GM19239 (cell line): ENCODE measurements at regions not wholly inside any gene's neighbourhood (a gene's known extent, or its start where the extent isn't known, plus 50 kb on each side); places are given as distances from the start of the nearest gene placed in this dataset.
A peak's percentile ranks its signal among the peaks of the same experiment; 100 is the strongest.
"Not testable (repeated sequence)": the region's sequence is repeated elsewhere in the genome, so short reads cannot be mapped to it uniquely, and the experiment has no call there.

Experiments used
- DNase-seq: peaks from one replicate; pipeline ENCODE4 v3.0.0; 2011; ENCODE audit warnings: low spot score; ENCODE audit not compliant: insufficient read length
- FAIRE-seq: peaks from 2 replicates; lab custom pipeline; 2011; peaks lifted over from hg19 to GRCh38; lab: Jason Lieb, UNC

- FAIRE-seq, result no peak
- DNase-seq, result no peak
Measured at GRCh38 chr13:87384099-87384498, 287.1 kb upstream of the SLITRK5 start.

DNA sequence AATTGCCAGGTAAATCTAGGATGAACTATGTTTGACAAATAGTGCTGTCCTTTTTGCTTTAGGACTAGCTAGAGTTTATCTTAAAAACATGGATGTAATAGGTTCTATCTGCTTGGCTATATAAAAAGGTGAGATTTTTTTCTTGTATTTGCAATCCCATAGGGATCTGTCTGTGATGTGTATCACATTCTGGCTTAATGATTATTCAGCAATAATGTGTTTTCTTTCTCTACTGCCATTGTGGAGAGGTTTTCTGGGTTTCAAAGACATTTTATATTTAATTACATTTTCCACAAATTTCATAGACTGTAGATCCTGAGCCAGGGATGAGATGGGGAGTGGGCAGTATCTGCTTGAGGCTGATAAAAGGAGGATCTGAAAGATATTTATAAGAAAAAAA lies 277.8 kb upstream of the SLITRK5 start:
- DNase-seq, result no peak
- no peak for FAIRE-seq

GRCh38 chr13:87398047-87398446 lies 273.1 kb upstream of the SLITRK5 start:
- FAIRE-seq, result no peak

GRCh38 chr13:87403748-87404432 lies 267.3 kb upstream of the SLITRK5 start:
- DNase-seq, result no peak
- FAIRE-seq, result no peak

More at GRCh38 chr13:87398047-87398446, 273.1 kb upstream of the SLITRK5 start:
- no peak for DNase-seq

GRCh38 chr13:87426742-87427141 lies 244.4 kb upstream of the SLITRK5 start:
- DNase-seq (no peak), FAIRE-seq (no peak)

- no peak for DNase-seq
- no peak for FAIRE-seq
Measured at GRCh38 chr13:87444135-87444534, 227.0 kb upstream of the SLITRK5 start.

GRCh38 chr13:87452281-87452680 lies 218.9 kb upstream of the SLITRK5 start:
- DNase-seq (no peak), FAIRE-seq (no peak)

DNA sequence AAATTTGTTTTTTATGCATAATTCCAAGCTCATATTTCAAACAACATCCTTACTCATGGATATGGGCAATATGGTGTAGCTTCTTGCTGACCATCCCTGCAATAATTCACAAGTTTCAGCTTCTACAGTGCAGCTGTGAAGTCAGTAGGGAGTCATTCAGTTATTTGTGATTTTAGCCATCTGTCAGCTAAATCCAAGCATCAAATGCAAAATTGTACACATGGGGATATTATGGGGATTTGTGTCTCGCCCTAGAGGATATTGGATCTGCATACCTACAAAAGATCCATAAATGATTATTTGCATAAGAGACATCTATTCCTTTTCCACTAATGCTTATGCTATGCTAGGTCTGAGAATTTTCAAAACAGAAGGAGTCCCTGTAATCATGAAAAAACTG lies 217.9 kb upstream of the SLITRK5 start:
- DNase-seq (no peak), FAIRE-seq (no peak)

DNA sequence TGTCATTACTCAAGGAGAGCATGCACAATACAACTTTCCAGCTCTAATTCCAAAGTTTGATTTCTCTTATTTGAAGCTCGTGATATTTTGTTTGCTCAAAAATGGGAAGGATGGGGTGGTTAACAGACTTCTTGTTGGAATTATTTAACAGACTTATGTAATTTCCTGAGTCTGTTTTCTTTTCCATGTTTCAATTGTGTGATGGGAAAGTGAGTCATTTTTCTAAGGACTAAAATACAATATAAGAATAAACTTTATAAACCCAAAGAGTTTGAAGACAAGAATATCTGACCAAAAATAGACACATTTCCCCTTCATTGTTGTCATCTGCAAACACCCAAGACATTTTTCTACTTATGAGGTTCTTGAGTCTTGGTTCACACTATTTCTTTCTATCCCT lies 211.8 kb upstream of the SLITRK5 start:
- DNase-seq (no peak), FAIRE-seq (no peak)

GRCh38 chr13:87497426-87497825 lies 173.7 kb upstream of the SLITRK5 start:
- DNase-seq, result no peak
- FAIRE-seq, result no peak

- no peak for FAIRE-seq
- no peak for DNase-seq
Measured at GRCh38 chr13:87498681-87499080, 172.5 kb upstream of the SLITRK5 start.

DNA sequence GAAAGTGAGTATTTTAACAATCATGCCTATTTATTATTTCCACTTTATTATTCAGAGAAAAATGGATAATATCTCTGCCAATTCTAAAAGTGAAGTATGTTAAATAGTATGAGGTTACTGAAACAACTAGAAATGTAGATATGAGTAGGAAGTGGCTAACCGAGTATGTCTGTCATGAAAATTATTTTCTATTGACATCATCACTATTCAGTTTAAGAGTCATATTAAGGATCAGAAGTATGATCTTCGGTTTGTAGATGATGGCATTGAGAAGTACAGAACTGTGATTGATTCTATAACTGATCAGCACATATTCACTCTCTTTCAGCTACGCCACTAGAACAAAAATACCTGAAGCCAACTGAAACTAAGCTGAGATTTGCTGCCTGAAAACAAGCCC lies 146.4 kb upstream of the SLITRK5 start:
- DNase-seq (no peak), FAIRE-seq (no peak)

DNA sequence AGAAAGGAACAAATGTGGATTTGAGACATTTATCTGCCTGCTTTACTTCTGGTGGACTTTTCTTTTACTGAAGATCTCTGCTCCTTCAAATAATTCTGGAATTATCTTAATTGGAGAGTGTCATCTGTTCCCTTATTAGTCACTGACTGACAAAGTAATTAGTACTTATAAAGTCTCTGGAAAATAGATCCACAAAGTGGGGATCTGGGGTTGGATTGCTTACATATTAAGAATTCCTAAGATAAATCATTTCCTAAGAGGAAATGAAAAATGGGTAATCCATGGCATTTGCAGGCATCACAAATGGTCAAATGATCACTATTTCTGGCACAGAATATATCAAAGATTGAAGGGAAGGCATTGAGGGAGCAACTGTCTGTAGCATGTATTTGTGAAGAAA lies 137.4 kb upstream of the SLITRK5 start:
- FAIRE-seq (no peak), DNase-seq (no peak)

DNA sequence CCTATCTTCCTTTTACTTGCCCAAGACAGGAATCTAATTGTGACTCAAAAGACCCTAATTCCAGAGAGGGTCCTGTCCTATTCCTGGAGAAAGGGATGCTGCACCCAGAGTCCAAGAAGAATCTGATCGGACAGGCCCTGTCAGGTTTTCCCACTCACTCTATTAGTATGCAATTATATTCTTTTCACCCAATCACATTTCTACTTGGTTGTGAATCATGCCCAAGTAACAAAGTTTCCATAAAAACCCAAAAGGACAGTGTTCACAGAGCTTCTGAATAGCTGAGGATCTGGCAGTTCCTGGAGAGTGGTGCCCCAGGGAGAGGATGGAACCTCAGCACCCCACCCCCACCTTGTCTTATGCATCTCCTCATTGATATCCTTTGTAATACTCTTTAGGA lies 135.3 kb upstream of the SLITRK5 start:
- no peak for DNase-seq
- no peak for FAIRE-seq

DNA sequence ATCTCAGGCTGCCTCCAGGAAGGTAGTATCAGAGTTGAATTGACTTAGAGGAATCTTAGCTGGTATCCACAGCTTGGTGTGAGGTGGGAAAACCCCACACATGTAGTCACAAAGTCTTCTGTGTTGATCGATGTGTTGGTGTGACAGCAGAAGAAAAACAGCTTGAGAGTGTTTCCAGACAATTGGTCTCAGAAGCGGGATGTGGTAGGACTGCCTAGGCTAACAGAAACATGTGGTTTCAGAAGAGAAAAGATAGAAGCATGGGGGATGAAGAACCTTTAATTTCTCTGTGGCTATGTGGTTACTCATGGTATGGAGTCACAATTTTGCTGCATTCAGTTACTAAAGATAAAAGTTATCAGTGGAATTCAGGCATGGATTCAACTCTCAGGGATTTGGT lies 134.7 kb upstream of the SLITRK5 start:
- no peak for DNase-seq

GRCh38 chr13:87536899-87537298 lies 134.3 kb upstream of the SLITRK5 start:
- DNase-seq, result no peak
- no peak for FAIRE-seq

More for the DNA sequence above, 134.7 kb upstream of the SLITRK5 start:
- FAIRE-seq, result peak; percentile 11

GRCh38 chr13:87537951-87538350 lies 133.2 kb upstream of the SLITRK5 start:
- DNase-seq (no peak), FAIRE-seq (no peak)

GRCh38 chr13:87538366-87539052 lies 132.7 kb upstream of the SLITRK5 start:
- FAIRE-seq (no peak), DNase-seq (no peak)

- DNase-seq, result no peak
- no peak for FAIRE-seq
Measured at GRCh38 chr13:87553142-87553541, 118.0 kb upstream of the SLITRK5 start.

GRCh38 chr13:87554045-87554444 lies 117.1 kb upstream of the SLITRK5 start:
- FAIRE-seq (no peak), DNase-seq (no peak)

- no peak for FAIRE-seq
Measured at GRCh38 chr13:87557788-87558187, 113.4 kb upstream of the SLITRK5 start.

GRCh38 chr13:87561580-87561979 lies 109.6 kb upstream of the SLITRK5 start:
- FAIRE-seq, result not testable (repeated sequence)

More at GRCh38 chr13:87557788-87558187, 113.4 kb upstream of the SLITRK5 start:
- DNase-seq, result no peak

More at GRCh38 chr13:87561580-87561979, 109.6 kb upstream of the SLITRK5 start:
- not testable (repeated sequence) for DNase-seq
